Keratinocyte (primary cell): ENCODE measurements at regions not wholly inside any gene's neighbourhood (a gene's known extent, or its start where the extent isn't known, plus 50 kb on each side); places are given as distances from the start of the nearest gene placed in this dataset.

Experiments used
- DNase-seq: peaks from one replicate; pipeline ENCODE4 v3.0.0-alpha.2; 2011; ENCODE audit warnings: low read depth, missing footprints, low spot score
- FAIRE-seq: peaks from 2 replicates; lab custom pipeline; 2011; peaks lifted over from hg19 to GRCh38; lab: Jason Lieb, UNC
- H2AFZ ChIP-seq: 2 replicates; pipeline ENCODE4 v1.6.0; 2012; ENCODE audit warnings: low read length, control low read depth, inconsistent platforms; ENCODE audit not compliant: control insufficient read depth
- H3K27ac ChIP-seq: 2 replicates; pipeline ENCODE4 v1.5.1; 2011; ENCODE audit warnings: low read length; ENCODE audit not compliant: control insufficient read depth, insufficient read depth
- H3K27me3 ChIP-seq: 3 replicates; pipeline ENCODE4 v1.6.0; 2011; ENCODE audit warnings: low read length; ENCODE audit not compliant: control insufficient read depth, insufficient read depth; ENCODE audit errors: extremely low read depth
- H3K36me3 ChIP-seq, 2 experiments: 2 replicates in 1 of 2; 3 replicates in 1 of 2; pipeline ENCODE4 v1.5.1; 2011; ENCODE audit warnings: low read length in 2 of 2, mild to moderate bottlenecking in 1 of 2; ENCODE audit not compliant: control insufficient read depth in 2 of 2, insufficient read depth in 2 of 2; ENCODE audit errors: extremely low read depth in 1 of 2
- H3K4me1 ChIP-seq: 3 replicates; pipeline ENCODE4 v1.5.1; 2011; ENCODE audit warnings: low read length; ENCODE audit not compliant: control insufficient read depth, insufficient read depth; ENCODE audit errors: extremely low read depth
- H3K4me2 ChIP-seq: 3 replicates; pipeline ENCODE4 v1.6.0; 2011; ENCODE audit warnings: low read depth, low read length; ENCODE audit not compliant: control insufficient read depth, insufficient read depth; ENCODE audit errors: extremely low read depth
- H3K4me3 ChIP-seq, 3 experiments: fragments of 200-600 bp in 1 of 3; sonication (generic) in 1 of 3; 2 replicates in 2 of 3; 3 replicates in 1 of 3; pipeline ENCODE4 v1.5.1; 2011 to 2016; ENCODE audit warnings: low read length in 3 of 3, mild to moderate bottlenecking in 3 of 3, control low read depth in 2 of 3, inconsistent platforms in 1 of 3, low read depth in 1 of 3, mixed read lengths in 1 of 3, mixed run types in 1 of 3, moderate library complexity in 1 of 3; ENCODE audit not compliant: control insufficient read depth in 2 of 3, insufficient read depth in 2 of 3; ENCODE audit errors: extremely low read depth in 1 of 3
- H3K79me2 ChIP-seq: 2 replicates; pipeline ENCODE4 v1.6.0; 2012; ENCODE audit warnings: low read length; ENCODE audit not compliant: control insufficient read depth, insufficient read depth
- H3K9ac ChIP-seq: 3 replicates; pipeline ENCODE4 v1.6.0; 2011; ENCODE audit warnings: low read length; ENCODE audit not compliant: control insufficient read depth, insufficient read depth; ENCODE audit errors: extremely low read depth
- H3K9me1 ChIP-seq: 3 replicates; pipeline ENCODE4 v1.6.0; 2011; ENCODE audit warnings: low read length; ENCODE audit not compliant: control insufficient read depth, insufficient read depth; ENCODE audit errors: extremely low read depth
- H3K9me3 ChIP-seq: 2 replicates; pipeline ENCODE4 v1.5.1; 2012; ENCODE audit warnings: low read depth, low read length; ENCODE audit not compliant: control insufficient read depth
- H4K20me1 ChIP-seq: 3 replicates; pipeline ENCODE4 v1.6.0; 2011; ENCODE audit warnings: low read length; ENCODE audit not compliant: control insufficient read depth, insufficient read depth; ENCODE audit errors: extremely low read depth
- CTCF ChIP-seq, 3 experiments: IDR thresholded peaks in 1 of 3; conservative IDR thresholded peaks in 1 of 3; optimal IDR thresholded peaks in 1 of 3; 2 replicates in 2 of 3; 3 replicates in 1 of 3; pipeline versions ENCODE3 to v1.5.1; 2011; ENCODE audit warnings: low read length in 3 of 3, mild to moderate bottlenecking in 3 of 3, moderate library complexity in 2 of 3, control low read depth in 1 of 3, inconsistent platforms in 1 of 3; ENCODE audit not compliant: insufficient read depth in 2 of 3; ENCODE audit errors: extremely low read depth in 1 of 3
- EZH2 ChIP-seq: IDR thresholded peaks from one replicate; pipeline ENCODE4 v1.6.1; 2012; ENCODE audit warnings: inconsistent platforms, mild to moderate bottlenecking, low read length, moderate library complexity
- dilution Hi-C: fragments of 300-500 bp; cut with MboI; formaldehyde crosslinking; loops from one replicate; pipeline ENCODE4 v1.7.0; 2020; ENCODE audit warnings: low sequenced_read_pairs; ENCODE audit not compliant: extremely low pct_ligation_motif_present

GRCh38 chr3:182117131-182117530 is 405.4 kb downstream of the SOX2 start:
- FAIRE-seq (no peak), DNase-seq (no peak)
- no peaks in the 10 kb centered on the region for H3K9me1 ChIP-seq
- TF ChIP-seq EZH2 (no peak), CTCF (optimal IDR thresholded peaks at IDR 0.05 in 1 of 3, IDR thresholded peaks at IDR 0.05 in 1 of 3, conservative IDR thresholded peaks at IDR 0.05 in 1 of 3; ENCODE audit: extremely low read depth in 1 of 3, insufficient read depth in 2 of 3, low read length in 3 of 3) (no peak)
- no peaks in the 10 kb centered on the region for H3K79me2 ChIP-seq
- no peaks in the 10 kb centered on the region for H3K4me1 ChIP-seq
- H3K9me3 ChIP-seq: no peaks in the 10 kb centered on the region
- H3K4me2 ChIP-seq: no peak overlapping the region
- H4K20me1 ChIP-seq: no peaks in the 10 kb centered on the region
- no peaks in the 10 kb centered on the region for H3K36me3 ChIP-seq
- no peak overlapping the region for H2AFZ ChIP-seq
- no peak overlapping the region for H3K27ac ChIP-seq
- dilution Hi-C loops: no loop called here
- H3K27me3 ChIP-seq: no peaks in the 10 kb centered on the region
- no peak overlapping the region for H3K9ac ChIP-seq
- H3K4me3 ChIP-seq: no peak overlapping the region

- H3K27ac ChIP-seq: no peak overlapping the region
- no peak overlapping the region for H3K4me3 ChIP-seq
- no peaks in the 10 kb centered on the region for H3K9me1 ChIP-seq
- H2AFZ ChIP-seq: no peak overlapping the region
- H3K4me2 ChIP-seq: no peak overlapping the region
- no peaks in the 10 kb centered on the region for H3K36me3 ChIP-seq
- H4K20me1 ChIP-seq: no peaks in the 10 kb centered on the region
- no peaks in the 10 kb centered on the region for H3K4me1 ChIP-seq
- FAIRE-seq: no peak
- no peak overlapping the region for H3K9ac ChIP-seq
- no peaks in the 10 kb centered on the region for H3K9me3 ChIP-seq
- no peaks in the 10 kb centered on the region for H3K79me2 ChIP-seq
- dilution Hi-C loops: no loop called here
- DNase-seq: no peak
- no peak for TF ChIP-seq CTCF (optimal IDR thresholded peaks at IDR 0.05 in 1 of 3, IDR thresholded peaks at IDR 0.05 in 1 of 3, conservative IDR thresholded peaks at IDR 0.05 in 1 of 3; ENCODE audit: extremely low read depth in 1 of 3, insufficient read depth in 2 of 3, low read length in 3 of 3)
- TF ChIP-seq EZH2: no peak
- no peaks in the 10 kb centered on the region for H3K27me3 ChIP-seq
Measured at GRCh38 chr3:182117583-182117982, 405.9 kb downstream of the SOX2 start.
